SHP77 (cell line): ENCODE measurements at regions not wholly inside any gene's neighbourhood (a gene's known extent, or its start where the extent isn't known, plus 50 kb on each side); places are given as distances from the start of the nearest gene placed in this dataset.
A peak's percentile ranks its signal among the peaks of the same experiment; 100 is the strongest.
"Not testable (repeated sequence)": the region's sequence is repeated elsewhere in the genome, so short reads cannot be mapped to it uniquely, and the experiment has no call there.

Experiments used
- DNase-seq, 2 experiments: peaks; one replicate each; lab custom pipeline; 2025; lab: John Stamatoyannopoulos, UW

DNA sequence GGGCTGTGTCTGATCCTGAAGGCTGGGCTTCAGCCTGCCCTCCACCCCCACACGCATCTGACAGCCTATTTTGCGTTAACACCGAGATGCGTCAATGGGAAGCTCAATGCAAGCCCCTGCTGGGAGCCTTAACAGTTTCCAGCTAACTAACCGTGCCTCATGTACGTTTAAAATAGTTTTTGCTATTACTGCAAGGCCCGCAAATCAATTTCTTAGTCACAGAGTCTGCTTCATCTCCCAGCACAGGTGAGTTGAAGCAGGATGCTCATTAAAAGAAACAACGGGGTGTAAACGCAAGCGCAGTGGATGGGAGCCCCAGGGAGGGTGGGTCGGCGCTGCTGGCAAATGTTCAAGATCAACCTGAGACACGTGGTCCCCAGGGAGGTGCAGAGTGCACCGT, 142.8 kb upstream of the PHACTR3 start:
- no peak for DNase-seq

- DNase-seq: no peak
These were observed 142.1 kb upstream of the PHACTR3 start for GRCh38 chr20:59462249-59462648.

DNA sequence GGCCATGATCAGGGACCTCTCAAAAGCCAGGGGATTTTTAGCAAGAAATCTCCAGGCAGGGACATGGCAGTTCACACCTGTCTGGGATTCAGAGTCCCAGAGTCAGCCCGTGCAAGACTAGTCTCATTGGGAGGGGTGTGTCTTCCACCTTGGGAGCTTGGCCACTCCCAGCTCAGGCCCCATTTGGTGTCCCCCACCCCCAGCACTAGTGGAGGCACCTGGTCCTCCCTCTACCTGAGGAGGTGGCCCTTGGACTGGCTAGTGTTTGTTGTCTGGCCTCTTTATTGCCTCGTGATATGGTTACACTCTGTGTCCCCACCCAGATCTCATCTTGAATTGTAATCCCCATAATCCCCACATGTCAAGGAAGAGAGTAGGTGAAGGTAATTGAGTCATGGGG, 140.8 kb upstream of the PHACTR3 start:
- DNase-seq: no peak

GRCh38 chr20:59466107-59466815, 138.1 kb upstream of the PHACTR3 start:
- no peak for DNase-seq

GRCh38 chr20:59468831-59469230, 135.5 kb upstream of the PHACTR3 start:
- no peak for DNase-seq

GRCh38 chr20:59469267-59470252, 134.8 kb upstream of the PHACTR3 start:
- DNase-seq: no peak

DNA sequence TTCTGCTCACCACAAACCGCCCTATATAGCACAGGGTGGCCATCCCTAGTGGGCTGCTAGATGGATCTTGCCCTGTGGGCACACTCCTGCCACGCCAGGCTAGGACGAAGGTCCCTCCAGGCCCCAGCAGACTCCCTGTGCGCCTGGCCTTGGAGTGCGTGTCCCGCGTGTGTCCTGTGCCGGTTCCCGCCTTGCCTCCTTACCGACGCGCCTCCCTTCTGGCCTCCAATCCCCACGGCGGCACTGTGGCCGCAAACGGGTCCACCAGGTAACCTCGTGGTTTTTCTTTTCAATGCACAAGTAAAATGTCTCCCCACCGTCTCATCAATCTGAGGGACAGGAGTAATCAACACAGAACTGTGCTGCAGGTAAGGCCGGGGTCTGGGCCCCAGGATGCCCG, 133.8 kb upstream of the PHACTR3 start:
- no peak for DNase-seq

DNA sequence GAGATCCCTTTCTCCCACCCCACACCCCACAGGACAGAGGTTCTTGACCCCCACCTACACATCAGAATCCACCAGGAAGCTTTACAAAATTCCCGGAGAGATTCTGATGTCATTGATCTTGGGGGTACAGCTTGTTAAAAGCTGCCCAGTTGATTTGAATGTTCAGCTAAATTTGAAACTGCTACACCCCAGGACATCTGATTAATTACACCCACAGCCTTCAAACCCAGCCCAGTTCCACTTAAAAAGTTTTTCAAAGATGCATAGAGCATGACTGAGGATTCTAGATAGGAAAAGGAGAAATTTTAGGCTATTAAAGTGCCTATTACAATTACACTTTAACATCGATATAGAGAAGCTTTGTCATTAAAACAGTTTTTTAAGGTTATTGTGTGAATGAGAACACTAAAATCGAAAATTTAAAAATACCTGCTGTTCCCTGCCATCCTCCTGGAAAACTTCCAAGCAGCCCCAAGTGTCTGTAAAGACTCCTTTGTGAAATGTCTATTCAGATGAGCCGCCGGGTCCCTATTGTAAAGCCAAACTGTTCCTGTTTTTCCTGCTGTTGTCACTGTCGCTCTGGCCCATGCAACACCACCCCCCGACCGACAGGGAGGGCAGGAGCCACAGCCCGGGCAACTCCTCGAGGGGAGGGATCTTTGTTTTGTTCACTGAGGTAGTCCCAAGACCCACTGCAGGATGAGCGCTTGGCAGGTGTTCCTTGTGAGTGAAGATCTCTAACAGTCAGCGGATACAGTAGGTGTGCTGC, 132.5 kb upstream of the PHACTR3 start:
- no peak for DNase-seq

GRCh38 chr20:59473742-59474141, 130.6 kb upstream of the PHACTR3 start:
- DNase-seq: no peak

DNA sequence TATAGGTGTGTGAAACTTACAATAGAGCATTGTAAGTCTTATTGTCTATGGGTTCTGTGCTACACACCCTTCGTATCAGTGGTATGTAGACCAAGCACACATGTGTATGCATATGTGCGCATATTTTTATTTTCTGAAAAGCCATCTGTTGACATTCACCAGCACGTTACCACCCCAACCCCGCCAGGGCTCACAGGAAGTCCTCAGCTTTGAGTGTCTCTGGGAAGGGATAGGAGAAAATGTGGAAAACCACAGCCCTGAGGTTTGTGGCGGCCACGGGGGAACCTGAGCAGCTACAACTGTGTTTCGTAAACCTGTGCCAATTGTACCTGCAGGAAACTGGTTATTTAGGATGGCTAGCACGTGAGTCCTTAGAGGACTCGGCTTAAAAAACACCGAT, 123.3 kb upstream of the PHACTR3 start:
- DNase-seq: no peak

DNA sequence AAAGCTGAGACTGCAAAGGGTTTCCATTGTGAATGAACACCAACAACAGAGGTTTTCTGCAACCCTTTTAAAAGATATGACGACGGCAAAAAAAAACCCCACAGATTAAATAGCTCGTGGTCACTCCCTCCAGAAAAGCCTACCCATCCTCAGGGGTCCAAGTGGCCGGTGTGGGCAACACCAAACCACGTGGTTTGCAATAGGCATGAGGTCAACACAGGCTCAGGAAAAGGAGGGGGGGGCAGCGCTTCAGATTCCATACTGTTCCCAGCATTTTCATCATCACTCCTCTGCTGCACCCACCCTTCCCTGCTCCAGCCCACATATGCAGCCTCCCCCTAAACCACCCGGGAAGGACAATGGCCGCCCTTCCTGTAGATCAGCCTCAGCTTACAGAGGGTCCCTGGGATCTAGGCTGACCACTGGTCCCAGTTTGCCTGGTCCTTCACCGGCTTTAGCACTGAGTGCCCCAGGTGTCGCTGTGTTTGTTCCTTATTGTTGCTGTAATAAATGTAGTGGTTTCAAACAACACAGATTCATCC, 122.8 kb upstream of the PHACTR3 start:
- DNase-seq: no peak

DNA sequence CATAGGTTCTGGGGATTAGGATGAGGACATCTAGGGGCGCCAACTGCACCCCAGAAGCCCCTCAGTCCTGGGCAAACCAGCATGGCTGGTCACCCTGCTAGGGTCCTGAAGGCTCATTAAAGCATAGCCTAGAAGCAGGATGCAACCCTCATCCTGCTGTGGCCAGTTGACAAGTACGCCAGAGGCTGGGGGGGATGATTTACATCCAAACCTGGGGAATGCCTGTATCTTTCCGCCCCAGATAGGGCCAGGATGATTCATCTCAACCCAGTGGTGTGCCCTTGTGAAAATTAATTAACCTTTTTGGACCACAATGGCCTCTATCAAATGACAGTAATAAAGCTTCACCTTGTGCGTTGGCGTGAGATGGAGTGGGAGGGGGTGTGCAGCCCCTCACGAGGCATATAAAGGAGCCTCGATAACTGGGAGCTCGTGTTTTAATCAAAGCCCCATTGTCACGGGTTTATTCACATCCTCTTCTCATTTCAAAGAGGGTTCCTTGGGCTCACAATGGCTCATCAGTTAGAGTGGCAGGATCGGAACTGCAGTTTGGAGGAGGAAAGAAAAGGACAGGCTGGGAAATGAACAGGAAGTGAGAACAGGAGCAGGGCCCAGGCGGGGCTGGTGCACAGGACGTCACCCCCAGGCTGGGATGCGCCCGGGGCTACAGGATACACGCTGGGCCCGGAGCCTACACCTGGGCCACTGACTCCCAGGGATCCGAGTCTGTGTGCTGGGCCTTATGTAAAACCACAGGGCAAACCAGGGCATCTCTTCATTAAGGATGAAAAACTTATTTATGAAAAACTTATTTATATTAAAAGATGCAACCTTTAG, 121.8 kb upstream of the PHACTR3 start:
- no peak for DNase-seq

GRCh38 chr20:59483481-59483880, 120.9 kb upstream of the PHACTR3 start:
- no peak for DNase-seq

DNA sequence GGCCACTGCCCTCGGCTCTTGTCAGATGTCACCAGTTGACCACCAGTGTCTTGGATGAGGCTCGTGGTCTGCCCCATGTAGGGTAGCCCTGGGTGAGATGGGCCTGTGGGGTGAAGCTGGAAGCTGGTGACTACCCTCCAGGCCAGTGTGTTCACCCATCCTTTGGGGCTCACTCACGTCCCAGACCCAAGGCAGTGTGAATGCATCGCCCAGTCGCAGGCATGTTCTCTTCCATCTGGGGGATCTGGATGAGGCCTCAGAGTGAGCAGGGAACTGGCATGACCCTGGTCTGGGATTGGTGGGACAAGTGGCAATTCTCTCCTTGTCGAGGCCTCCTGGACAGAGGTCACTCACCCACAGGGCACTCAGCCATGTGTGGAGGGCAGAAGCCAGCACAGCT, 120.1 kb upstream of the PHACTR3 start:
- no peak for DNase-seq

DNA sequence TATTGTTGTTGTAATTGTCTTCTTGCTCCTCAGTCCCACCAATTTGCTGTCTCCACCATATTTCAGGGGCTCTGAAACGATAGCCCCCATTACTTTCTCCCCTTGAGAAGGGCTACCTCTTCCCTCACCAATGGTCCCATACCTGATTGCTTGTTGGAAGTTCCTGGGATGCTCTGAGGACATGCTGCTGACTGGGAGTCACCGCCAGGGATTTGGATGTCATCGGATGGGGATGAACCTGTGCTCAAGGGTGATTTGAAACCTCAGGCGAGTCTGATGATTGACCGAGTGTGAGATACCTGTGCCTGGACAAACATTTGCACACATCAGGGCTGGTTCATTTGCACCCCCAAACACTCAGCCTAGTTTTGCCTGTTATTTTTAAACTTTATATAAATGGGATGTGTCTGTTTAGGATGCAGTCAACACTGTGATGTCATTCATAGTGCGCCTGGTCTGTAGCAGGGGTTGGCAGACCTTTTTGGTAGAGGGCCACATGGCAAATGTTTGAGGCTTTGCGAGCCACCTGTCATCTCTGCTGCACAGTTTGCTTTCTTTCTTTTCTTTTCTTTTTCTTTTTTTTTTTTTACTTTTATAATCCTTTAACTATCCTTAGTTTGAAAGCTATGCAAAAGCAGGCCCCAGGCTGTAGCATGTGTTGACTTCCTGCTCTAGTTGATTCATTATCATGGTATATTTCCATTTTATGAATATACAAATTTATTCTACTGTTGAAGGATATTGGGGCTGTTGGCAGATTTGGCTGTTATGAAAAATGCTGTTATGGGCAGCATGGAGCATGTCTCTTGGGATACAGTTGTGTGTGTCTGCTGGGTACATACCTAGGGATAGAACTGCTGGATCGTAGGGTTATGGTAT, 118.5 kb upstream of the PHACTR3 start:
- no peak for DNase-seq

DNA sequence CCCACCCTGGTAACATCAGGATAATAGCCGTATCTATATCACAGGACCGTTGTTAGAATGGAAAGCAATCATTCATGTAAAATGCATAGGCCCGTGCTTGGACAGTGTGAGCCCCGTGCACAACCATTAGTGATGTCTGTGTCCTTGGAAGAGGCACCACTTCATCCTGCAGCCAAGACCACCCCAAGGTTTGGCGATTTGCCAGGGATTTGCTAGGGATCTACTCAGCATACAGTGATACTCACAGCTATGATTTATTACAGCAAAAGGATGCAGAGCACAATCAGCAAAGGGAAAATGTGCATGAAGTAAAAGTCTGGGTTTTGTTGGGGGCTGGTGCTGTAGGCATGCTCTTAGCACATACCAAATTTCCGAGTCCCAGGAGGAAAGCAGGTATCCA, 115.9 kb upstream of the PHACTR3 start:
- DNase-seq: not testable (repeated sequence)

DNA sequence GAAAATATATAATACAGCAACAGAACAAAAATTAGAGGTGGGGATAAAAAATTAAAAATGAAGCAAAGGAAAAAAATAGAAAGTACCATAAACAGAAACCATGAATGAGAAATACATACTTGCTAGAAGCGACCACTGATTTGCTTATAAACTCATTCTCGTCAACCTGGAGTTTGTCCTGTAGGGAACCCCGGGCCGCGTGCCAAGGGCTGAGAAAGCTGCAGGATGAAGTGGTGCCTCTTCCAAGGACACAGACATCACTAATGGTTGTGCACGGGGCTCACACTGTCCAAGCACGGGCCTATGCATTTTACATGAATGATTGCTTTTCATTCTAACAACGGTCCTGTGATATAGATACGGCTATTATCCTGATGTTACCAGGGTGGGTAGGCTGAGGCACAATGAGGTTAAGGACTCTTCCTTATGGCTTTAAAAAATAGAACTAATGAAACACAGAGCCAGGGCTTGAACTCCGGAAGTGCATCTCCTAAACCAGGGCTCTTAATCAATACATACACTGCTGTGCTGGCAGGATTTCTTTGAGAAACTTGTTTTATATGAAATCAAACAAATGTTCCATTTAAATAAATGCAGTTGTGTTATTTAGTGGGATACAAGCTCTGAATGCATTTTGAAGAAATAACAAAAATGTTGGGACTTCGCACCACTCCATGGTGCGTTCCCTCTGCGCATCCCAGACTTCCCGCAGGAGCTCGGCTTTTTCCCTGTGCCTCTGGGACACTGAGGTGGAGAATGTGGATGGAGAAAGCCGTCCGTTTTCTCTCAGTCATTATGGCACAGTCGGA, 113.9 kb upstream of the PHACTR3 start:
- DNase-seq: peak in 1 of 2 experiments; percentile 19

DNA sequence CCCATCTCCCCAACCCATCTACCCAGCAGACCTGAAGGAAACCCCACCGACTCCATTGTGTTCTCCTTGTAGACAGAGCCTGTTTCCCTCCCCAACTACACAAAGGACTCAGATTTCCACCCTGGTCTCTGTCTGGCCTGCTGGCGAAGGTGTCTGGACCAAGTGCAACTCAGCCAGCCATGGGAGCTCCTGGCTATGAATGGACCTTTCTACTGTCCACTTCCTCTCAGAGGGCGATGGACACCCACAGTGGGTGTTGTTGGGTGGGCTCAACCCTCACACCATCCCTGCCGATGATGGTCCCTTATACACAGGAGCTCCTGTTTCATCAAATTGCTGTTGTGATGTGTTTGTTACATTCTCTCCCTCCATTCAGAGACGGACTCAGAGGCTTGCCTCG, 112.5 kb upstream of the PHACTR3 start:
- no peak for DNase-seq

DNA sequence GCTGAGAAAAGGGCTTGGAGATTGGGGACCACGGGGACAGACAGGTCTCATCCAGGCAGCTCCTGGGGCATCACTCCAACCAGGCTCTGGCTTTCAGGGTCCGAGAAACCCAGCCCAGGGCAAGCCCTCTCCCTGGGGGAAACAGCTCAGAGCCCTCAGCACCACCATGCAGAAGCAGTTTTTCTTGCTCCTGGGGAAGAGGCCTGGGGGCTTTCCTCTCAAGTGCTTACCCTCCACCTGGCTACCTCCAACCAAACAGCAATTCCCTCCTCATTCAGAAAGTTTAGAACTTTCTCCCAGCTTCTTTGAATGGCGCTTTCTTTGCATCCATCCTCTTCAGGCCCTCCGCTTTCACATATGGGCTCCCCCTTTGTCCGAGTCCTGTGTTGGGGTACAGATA, 110.4 kb upstream of the PHACTR3 start:
- DNase-seq: no peak
